IMR-90 (cell line): ENCODE measurements at regions not wholly inside any gene's neighbourhood (a gene's known extent, or its start where the extent isn't known, plus 50 kb on each side); places are given as distances from the start of the nearest gene placed in this dataset.

Experiments
- ATAC-seq: fragments of 200-7000 bp; cut with Tn5 transposase; 2 replicates; pipeline ENCODE4 v1.9.1; 2020; ENCODE audit warnings: low read depth, mild to moderate bottlenecking, moderate library complexity
- BruUV-seq: library from RNA; stranded (reverse); fragments of 400-500 nt; replicated peaks from 2 replicates; lab custom pipeline; 2021; lab: Mats Ljungman, UMichigan
- CTCF ChIA-PET: fragments of 300-600 bp; formaldehyde crosslinking; extraction: SDS; loops from one replicate; lab custom pipeline; 2021; ENCODE audit warnings: antibody characterized with exemption; lab: Yijun Ruan, JAX
- POLR2A ChIA-PET: fragments of 300-600 bp; sonication (Branson Sonifier 250); formaldehyde crosslinking; loops from one replicate; lab custom pipeline; 2022; ENCODE audit warnings: antibody characterized with exemption; ENCODE audit not compliant: unreplicated experiment; lab: Charles Lee
- DNase-seq: peaks from one replicate; pipeline ENCODE4 v3.0.0; 2013
- H2AFZ ChIP-seq: replicated peaks from 2 replicates; pipeline ENCODE3; 2013; ENCODE audit warnings: low read length, mild to moderate bottlenecking; ENCODE audit not compliant: poor library complexity
- H2AK5ac ChIP-seq: 2 replicates; pipeline ENCODE4 v1.6.1; 2013; ENCODE audit warnings: low read depth, low read length, inconsistent platforms
- H2AK9ac ChIP-seq: replicated peaks from 2 replicates; pipeline ENCODE3; 2013; ENCODE audit warnings: mild to moderate bottlenecking, low read depth, low read length, moderate library complexity; ENCODE audit not compliant: poor library complexity
- H2BK120ac ChIP-seq: 2 replicates; pipeline ENCODE4 v1.6.1; 2013; ENCODE audit warnings: low read depth, low read length, inconsistent platforms
- H2BK15ac ChIP-seq: 3 replicates; pipeline ENCODE4 v1.6.1; 2013; ENCODE audit warnings: low read depth, low read length, inconsistent platforms
- H2BK20ac ChIP-seq: 2 replicates; pipeline ENCODE4 v1.6.1; 2013; ENCODE audit warnings: low read depth, mild to moderate bottlenecking, inconsistent platforms, low read length, moderate library complexity
- H2BK5ac ChIP-seq: 2 replicates; pipeline ENCODE4 v1.6.1; 2013; ENCODE audit warnings: mild to moderate bottlenecking, low read depth, low read length, inconsistent platforms; ENCODE audit not compliant: poor library complexity, severe bottlenecking
- H3K14ac ChIP-seq: replicated peaks from 2 replicates; pipeline ENCODE4 v1.6.1; 2013; ENCODE audit warnings: low read depth, low read length, inconsistent platforms
- H3K18ac ChIP-seq: 2 replicates; pipeline ENCODE4 v1.6.1; 2013; ENCODE audit warnings: low read depth, low read length, control low read depth
- H3K23ac ChIP-seq: 2 replicates; pipeline ENCODE4 v1.6.1; 2013; ENCODE audit warnings: low read depth, low read length, inconsistent platforms
- H3K27ac ChIP-seq: 2 replicates; pipeline ENCODE4 v1.5.1; 2013; ENCODE audit warnings: mild to moderate bottlenecking, control low read depth, low read length; ENCODE audit not compliant: insufficient read depth
- H3K27me3 ChIP-seq: 2 replicates; pipeline ENCODE4 v1.6.1; 2013; ENCODE audit warnings: low read length; ENCODE audit not compliant: control insufficient read depth, insufficient read depth
- H3K36me3 ChIP-seq: 2 replicates; pipeline ENCODE4 v1.6.1; 2013; ENCODE audit warnings: low read length, mixed read lengths; ENCODE audit not compliant: control insufficient read depth, insufficient read depth
- H3K4ac ChIP-seq: 2 replicates; pipeline ENCODE4 v1.6.1; 2013; ENCODE audit warnings: low read depth, low read length, inconsistent platforms
- H3K4me1 ChIP-seq: 2 replicates; pipeline ENCODE4 v1.6.1; 2013; ENCODE audit warnings: low read length, mixed read lengths; ENCODE audit not compliant: control insufficient read depth, insufficient read depth
- H3K4me2 ChIP-seq: 2 replicates; pipeline ENCODE4 v1.6.1; 2013; ENCODE audit warnings: low read depth, mild to moderate bottlenecking, control low read depth, low read length, moderate library complexity
- H3K4me3 ChIP-seq: 2 replicates; pipeline ENCODE4 v1.5.1; 2013; ENCODE audit warnings: low read depth, mild to moderate bottlenecking, control low read depth, low read length, moderate library complexity; ENCODE audit not compliant: insufficient read depth
- H3K56ac ChIP-seq: 2 replicates; pipeline ENCODE4 v1.6.1; 2013; ENCODE audit warnings: low read length, inconsistent platforms; ENCODE audit not compliant: insufficient read depth; ENCODE audit errors: extremely low read depth
- H3K79me1 ChIP-seq, 2 experiments: 2 replicates each; pipeline ENCODE4 v1.6.1; 2013; ENCODE audit warnings: low read length in 2 of 2, inconsistent platforms in 1 of 2, low read depth in 1 of 2
- H3K9ac ChIP-seq: 2 replicates; pipeline ENCODE4 v1.6.1; 2013; ENCODE audit warnings: low read depth, low read length, control low read depth
- H3K9me1 ChIP-seq: 2 replicates; pipeline ENCODE4 v1.6.1; 2013; ENCODE audit warnings: low read length, inconsistent platforms; ENCODE audit not compliant: insufficient read depth
- H3K9me3 ChIP-seq: 2 replicates; pipeline ENCODE4 v1.6.1; 2013; ENCODE audit warnings: low read length; ENCODE audit not compliant: control insufficient read depth, insufficient read depth
- H4K20me1 ChIP-seq: 2 replicates; pipeline ENCODE4 v1.6.1; 2013; ENCODE audit warnings: low read length, inconsistent platforms; ENCODE audit not compliant: insufficient read depth
- H4K5ac ChIP-seq: 2 replicates; pipeline ENCODE4 v1.6.1; 2013; ENCODE audit warnings: mild to moderate bottlenecking, low read depth, low read length, control low read depth
- H4K8ac ChIP-seq, 2 experiments: 2 replicates each; pipeline ENCODE4 v1.6.1; 2013; ENCODE audit warnings: low read depth in 2 of 2, low read length in 2 of 2, control low read depth in 1 of 2, inconsistent platforms in 1 of 2
- H4K91ac ChIP-seq: 2 replicates; pipeline ENCODE4 v1.6.1; 2013; ENCODE audit warnings: low read depth, low read length, inconsistent platforms; ENCODE audit not compliant: insufficient read depth
- BHLHE40 ChIP-seq: fragments of 150-350 bp; IDR thresholded peaks from 2 replicates; pipeline ENCODE4 v1.6.1; 2016; ENCODE audit warnings: mild to moderate bottlenecking, low read depth, low read length
- CEBPB ChIP-seq: IDR thresholded peaks from 2 replicates; pipeline ENCODE4 v1.6.1; 2012; ENCODE audit warnings: low read depth, low read length, improper control_type of control experiment
- CHD1 ChIP-seq: IDR thresholded peaks from 2 replicates; pipeline ENCODE4 v1.6.1; 2012; ENCODE audit warnings: low read depth, low read length, improper control_type of control experiment
- FOS ChIP-seq: fragments of 150-350 bp; IDR thresholded peaks from 2 replicates; pipeline ENCODE4 v1.6.1; 2016; ENCODE audit warnings: low read depth, low read length
- MAFK ChIP-seq: IDR thresholded peaks from 2 replicates; pipeline ENCODE4 v1.6.1; 2012; ENCODE audit warnings: low read depth, low read length, improper control_type of control experiment
- MAZ ChIP-seq: IDR thresholded peaks from 2 replicates; pipeline ENCODE4 v1.6.1; 2012; ENCODE audit warnings: low read depth, mild to moderate bottlenecking, low read length, improper control_type of control experiment, moderate library complexity, borderline replicate concordance
- MXI1 ChIP-seq: IDR thresholded peaks from 2 replicates; pipeline ENCODE4 v1.6.1; 2012; ENCODE audit warnings: low read depth, mild to moderate bottlenecking, low read length, moderate library complexity, borderline replicate concordance
- NFE2L2 ChIP-seq: fragments of 150-350 bp; IDR thresholded peaks from 2 replicates; pipeline ENCODE4 v1.6.1; 2016; ENCODE audit warnings: low read depth, mild to moderate bottlenecking, low read length
- RFX5 ChIP-seq: IDR thresholded peaks from 2 replicates; pipeline ENCODE4 v1.8.0; 2012; ENCODE audit warnings: low read depth, mild to moderate bottlenecking, low read length, moderate library complexity
- WGBS, 2 experiments: methylation state at CpG; one replicate each; pipeline versions ENCODE4 v1.1.5 to v1.1.7; 2013; ENCODE audit warnings: missing lambda C conversion rate in 2 of 2; ENCODE audit not compliant: insufficient read length in 1 of 2; ENCODE audit errors: extremely low coverage in 2 of 2; 5-methylcytosine and 5-hydroxymethylcytosine counted together
- dilution Hi-C: fragments of 300-500 bp; cut with HindIII; formaldehyde crosslinking; loops from one replicate; pipeline ENCODE4 v1.14.3; 2018; ENCODE audit warnings: low sequenced_read_pairs; ENCODE audit not compliant: unreplicated experiment
- in situ Hi-C: fragments of 300-500 bp; cut with MboI; formaldehyde crosslinking; loops from 3 replicates; pipeline ENCODE4 v1.14.3; 2019; ENCODE audit warnings: low sequenced_read_pairs, inconsistent platforms, mixed read lengths
- intact Hi-C: fragments of 100-400 bp; cut with micrococcal nuclease; formaldehyde crosslinking; loops from 2 replicates; pipeline ENCODE4 v1.10.0; 2022
- TF ChIP-seq, protein P1 (sequence below): conservative IDR thresholded peaks from 2 replicates; pipeline ENCODE4 v1.5.1; 2012; ENCODE audit warnings: mild to moderate bottlenecking, low read depth, low read length, improper control_type of control experiment
- TF ChIP-seq, protein P2 (sequence below): fragments of 150-350 bp; IDR thresholded peaks from 2 replicates; pipeline ENCODE4 v1.6.1; 2017; ENCODE audit warnings: mild to moderate bottlenecking, antibody characterized with exemption, low read length, low read depth

DNA sequence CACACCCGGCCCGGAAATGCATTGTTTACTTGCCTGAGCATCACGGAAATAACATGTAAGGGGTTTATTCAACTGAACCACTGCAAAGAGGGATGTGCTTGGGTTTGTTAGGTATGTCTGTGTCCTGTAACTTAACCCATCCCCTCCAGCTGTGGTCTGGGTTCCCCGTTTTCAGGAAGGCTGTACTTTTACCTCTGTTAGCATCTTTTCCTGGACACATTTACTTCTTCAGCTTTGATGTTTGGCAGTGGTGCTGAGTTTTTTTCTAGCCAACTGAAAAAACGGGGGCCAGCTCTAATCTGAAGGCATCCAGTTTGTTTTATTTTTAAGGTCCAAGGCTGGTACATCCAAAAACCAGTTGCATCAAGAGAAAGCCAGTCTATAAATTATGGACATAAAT lies 561.8 kb downstream of the BNC2 start:
- H2AK5ac ChIP-seq = no peak overlapping the region
- ATAC-seq (no peak), DNase-seq (no peak)
- H3K9me3 ChIP-seq = no peaks in the 10 kb centered on the region
- H3K4me3 ChIP-seq = no peak overlapping the region
- no peak overlapping the region for H3K9ac ChIP-seq
- ChIA-PET CTCF (no interaction called here), POLR2A (no interaction called here)
- H4K5ac ChIP-seq = no peak overlapping the region
- no CpG with 5 or more reads among the region's 5 CpGs for WGBS, 2 experiments
- no peak overlapping the region for H2BK20ac ChIP-seq
- H3K23ac ChIP-seq = no peak overlapping the region
- H2AK9ac ChIP-seq = no peak overlapping the region
- no TSS peak for BruUV-seq
- H3K27ac ChIP-seq = no peak overlapping the region
- no peaks in the 10 kb centered on the region; the same call in 1 of the 2 replicates for H3K4me1 ChIP-seq
- intact Hi-C loops = no loop called here
- H4K20me1 ChIP-seq = no peaks in the 10 kb centered on the region
- no peak overlapping the region for H3K4ac ChIP-seq
- no peak overlapping the region for H2BK15ac ChIP-seq
- peaks cover 4% of the 10 kb centered on the region for H3K27me3 ChIP-seq
- no peaks in the 10 kb centered on the region for H3K36me3 ChIP-seq
- H2BK5ac ChIP-seq = no peak overlapping the region
- no peak overlapping the region for H3K56ac ChIP-seq
- in situ Hi-C loops = no loop called here
- no peak overlapping the region for H4K91ac ChIP-seq
- H2BK120ac ChIP-seq = no peak overlapping the region
- no peak overlapping the region for H2AFZ ChIP-seq
- H3K9me1 ChIP-seq = no peaks in the 10 kb centered on the region
- H4K8ac ChIP-seq = no peak overlapping the region
- H3K79me1 ChIP-seq = no peaks in the 10 kb centered on the region
- no peak overlapping the region for H3K4me2 ChIP-seq
- H3K18ac ChIP-seq = no peak overlapping the region
- H3K14ac ChIP-seq = no peak overlapping the region
- TF ChIP-seq BHLHE40 (no peak), RFX5 (no peak), NFE2L2 (no peak), MAFK (no peak), MXI1 (no peak), CEBPB (no peak), MAZ (no peak), FOS (no peak), CHD1 (no peak)
- TF ChIP-seq, protein P1, sequence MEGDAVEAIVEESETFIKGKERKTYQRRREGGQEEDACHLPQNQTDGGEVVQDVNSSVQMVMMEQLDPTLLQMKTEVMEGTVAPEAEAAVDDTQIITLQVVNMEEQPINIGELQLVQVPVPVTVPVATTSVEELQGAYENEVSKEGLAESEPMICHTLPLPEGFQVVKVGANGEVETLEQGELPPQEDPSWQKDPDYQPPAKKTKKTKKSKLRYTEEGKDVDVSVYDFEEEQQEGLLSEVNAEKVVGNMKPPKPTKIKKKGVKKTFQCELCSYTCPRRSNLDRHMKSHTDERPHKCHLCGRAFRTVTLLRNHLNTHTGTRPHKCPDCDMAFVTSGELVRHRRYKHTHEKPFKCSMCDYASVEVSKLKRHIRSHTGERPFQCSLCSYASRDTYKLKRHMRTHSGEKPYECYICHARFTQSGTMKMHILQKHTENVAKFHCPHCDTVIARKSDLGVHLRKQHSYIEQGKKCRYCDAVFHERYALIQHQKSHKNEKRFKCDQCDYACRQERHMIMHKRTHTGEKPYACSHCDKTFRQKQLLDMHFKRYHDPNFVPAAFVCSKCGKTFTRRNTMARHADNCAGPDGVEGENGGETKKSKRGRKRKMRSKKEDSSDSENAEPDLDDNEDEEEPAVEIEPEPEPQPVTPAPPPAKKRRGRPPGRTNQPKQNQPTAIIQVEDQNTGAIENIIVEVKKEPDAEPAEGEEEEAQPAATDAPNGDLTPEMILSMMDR = no peak
- TF ChIP-seq, protein P2, sequence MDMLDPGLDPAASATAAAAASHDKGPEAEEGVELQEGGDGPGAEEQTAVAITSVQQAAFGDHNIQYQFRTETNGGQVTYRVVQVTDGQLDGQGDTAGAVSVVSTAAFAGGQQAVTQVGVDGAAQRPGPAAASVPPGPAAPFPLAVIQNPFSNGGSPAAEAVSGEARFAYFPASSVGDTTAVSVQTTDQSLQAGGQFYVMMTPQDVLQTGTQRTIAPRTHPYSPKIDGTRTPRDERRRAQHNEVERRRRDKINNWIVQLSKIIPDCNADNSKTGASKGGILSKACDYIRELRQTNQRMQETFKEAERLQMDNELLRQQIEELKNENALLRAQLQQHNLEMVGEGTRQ = no peak
- dilution Hi-C loops = no loop called here
